ENCODE measurements at regions not wholly inside any gene's neighbourhood (a gene's known extent, or its start where the extent isn't known, plus 50 kb on each side); places are given as distances from the start of the nearest gene placed in this dataset.
"Not testable (repeated sequence)": the region's sequence is repeated elsewhere in the genome, so short reads cannot be mapped to it uniquely, and the experiment has no call there.

DNA sequence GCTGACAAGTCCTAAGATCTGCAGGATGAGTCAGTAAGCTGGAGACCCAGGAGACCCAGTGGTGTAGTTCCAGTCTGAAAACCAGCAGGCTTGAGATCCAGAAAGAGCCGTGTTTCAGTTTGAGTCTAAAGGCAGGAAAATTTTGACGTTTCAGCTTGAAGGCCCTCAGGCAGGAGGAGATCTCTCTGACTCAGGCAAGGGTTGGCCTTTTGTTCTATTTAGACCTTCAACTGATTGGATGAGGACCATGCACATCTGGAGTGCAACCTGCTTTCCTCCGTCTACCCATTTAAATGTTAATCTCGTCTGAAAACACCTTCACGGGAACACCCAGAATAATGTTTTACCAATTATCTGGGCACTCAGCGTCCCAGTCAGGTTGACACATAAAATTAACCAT lies 69.5 kb downstream of the NPIPA7 start:
- H3K27ac ChIP-seq = not testable (repeated sequence)

DNA sequence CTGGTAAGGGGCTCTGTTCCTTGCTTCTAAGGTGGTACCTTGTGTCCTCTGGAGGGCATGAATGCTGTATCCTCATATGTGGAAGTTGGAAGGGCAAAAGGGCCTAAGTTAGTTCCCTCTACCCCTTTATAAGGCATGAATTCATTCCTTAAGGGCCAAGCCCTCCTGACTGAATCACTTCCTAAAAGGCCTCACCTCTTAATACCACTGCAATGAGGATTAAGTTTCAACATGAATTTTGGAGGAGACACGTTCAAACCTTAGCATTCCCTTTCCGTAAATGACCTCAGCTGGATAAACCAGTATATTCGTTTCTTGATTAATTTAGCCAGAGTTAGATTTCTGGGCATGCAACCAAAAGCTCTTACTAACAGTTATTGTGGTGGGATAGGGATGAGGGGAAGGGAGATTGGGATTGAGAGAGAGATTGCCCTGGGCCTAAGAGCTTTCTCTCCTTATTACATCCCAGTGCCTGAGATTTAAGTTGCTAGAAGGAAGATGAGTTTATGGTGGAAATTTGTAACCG lies 70.8 kb downstream of the NPIPA7 start:
- not testable (repeated sequence) for H3K27ac ChIP-seq

DNA sequence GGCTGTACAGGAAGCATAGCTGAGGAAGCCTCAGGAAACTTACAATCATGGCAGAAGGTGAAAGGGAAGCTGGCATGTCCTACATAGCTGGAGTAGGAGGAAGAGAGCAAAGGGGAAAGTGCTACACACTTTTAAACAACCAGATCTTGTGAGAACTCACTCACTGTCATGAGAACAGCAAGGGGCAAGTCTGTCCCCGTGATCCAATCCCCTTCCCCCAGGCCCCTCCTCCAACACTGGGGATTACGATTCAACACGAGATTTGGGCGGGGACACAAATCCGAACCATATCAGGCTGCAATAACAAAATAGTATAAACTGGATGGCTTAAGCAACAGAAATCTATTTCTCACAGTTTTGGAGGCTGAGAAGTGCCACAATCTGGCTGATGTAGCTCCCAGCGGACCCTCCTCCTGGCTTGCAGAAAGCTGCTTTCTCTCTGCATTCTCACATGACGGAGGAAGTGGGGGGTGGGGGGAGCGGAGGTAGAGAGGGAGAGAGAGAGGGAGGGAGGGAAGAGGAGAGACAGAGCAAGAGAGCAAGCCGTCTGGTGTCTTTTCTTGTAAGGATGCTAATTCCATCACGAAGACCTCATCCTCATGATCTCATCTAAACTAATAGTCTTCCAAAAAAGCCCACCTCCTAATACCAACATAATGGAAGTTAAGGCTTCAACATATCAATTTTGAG lies 72.9 kb downstream of the NPIPA7 start:
- H3K27ac ChIP-seq = not testable (repeated sequence)

DNA sequence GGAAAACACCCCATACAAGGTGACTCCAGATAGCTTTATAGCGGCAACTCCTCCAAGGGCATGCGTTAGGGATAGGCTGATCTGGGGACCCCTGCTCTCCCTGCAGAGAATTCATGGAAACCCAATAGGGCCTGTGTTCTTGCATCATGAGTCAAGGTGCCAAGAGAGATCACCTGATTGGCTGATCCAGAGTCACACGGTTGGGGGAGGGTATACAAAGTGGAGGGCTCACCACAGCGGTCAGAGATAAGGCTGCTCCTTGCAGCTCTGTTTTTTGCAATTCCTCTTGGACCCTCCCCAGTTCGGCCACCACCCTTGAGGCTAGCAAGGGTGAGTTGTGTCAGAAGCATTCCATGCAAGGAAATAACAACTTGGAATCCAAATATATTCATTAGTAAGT lies 79.6 kb downstream of the NPIPA7 start:
- H3K27ac ChIP-seq = not testable (repeated sequence)

DNA sequence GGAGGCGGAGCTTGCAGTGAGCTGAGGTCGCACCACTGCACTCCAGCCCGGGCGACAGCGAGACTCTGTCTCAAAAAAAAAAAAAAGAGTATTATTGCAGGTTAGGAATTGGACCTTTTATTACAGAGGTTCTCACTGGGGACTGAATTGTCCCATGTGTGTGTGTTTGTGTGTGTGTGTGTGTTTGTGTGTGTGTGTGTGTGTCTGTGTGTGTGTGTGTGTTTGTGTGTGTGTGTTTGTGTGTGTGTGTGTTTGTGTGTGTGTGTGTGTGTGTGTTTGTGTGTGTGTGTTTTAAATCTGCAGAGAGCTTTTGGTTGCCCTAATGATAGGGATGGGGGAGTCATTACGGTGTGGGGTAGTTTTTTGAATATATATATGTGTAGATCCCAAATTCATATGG lies 84.9 kb downstream of the NPIPA7 start:
- H3K27ac ChIP-seq = not testable (repeated sequence)

DNA sequence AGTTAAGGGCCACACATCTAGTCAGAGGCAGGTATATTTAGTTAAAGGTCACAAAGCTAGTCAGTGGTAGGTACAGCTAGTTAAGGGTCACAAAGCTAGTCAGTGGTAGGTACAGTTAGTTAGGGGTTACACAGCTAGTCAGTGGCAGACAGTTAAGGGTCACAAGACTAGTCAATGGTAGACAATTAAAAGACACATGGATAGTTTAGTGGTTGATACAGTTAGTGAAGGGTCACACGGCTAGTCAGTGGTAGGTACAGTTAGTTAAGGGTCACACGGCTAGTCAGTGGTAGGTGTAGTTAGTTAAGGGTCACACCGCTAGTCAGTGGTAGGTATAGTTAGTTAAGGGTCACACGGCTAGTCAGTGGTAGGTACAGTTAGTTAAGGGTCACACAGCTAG lies 110.0 kb downstream of the NPIPA7 start:
- H3K27ac ChIP-seq = not testable (repeated sequence)

DNA sequence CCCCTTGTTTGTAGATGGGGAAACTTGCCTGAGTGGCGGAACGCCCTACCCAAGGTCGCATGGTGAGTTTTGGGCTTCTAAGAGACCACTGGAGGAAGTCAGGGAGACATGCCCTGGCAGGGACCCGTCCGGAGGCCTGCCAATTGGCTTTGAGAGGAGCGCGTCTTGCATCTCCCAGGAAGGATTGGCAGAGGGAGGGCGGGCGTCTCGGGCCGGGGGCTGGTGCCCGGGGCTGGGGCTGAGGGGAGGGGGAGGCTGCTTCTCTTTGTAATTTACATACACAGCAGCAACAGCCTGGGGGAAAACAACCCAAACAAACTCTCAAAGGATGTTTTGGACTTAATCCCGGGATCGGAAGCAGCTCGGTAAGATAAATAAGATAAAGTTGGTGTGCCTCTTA lies 110.5 kb downstream of the NPIPA7 start:
- not testable (repeated sequence) for H3K27ac ChIP-seq

DNA sequence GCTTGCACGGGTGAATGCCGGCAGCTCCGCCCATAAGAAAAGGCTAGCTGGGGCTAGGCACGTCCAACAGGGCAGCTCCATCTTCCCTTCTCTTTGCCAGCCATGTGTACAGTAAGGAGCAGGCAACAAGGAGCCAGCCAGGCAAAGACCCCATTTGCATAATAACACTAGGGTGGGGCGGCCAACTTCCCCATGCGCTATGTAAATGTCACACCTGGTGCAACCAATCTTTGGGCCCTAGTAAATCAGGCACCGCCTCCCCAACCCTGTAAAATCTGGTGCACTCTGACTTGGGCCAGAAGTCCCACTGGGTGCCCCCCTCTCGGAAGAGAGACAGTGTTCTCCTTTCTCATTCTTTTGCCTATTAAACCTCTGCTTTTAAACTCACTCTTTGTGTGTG lies 115.2 kb downstream of the NPIPA7 start:
- not testable (repeated sequence) for H3K27ac ChIP-seq

DNA sequence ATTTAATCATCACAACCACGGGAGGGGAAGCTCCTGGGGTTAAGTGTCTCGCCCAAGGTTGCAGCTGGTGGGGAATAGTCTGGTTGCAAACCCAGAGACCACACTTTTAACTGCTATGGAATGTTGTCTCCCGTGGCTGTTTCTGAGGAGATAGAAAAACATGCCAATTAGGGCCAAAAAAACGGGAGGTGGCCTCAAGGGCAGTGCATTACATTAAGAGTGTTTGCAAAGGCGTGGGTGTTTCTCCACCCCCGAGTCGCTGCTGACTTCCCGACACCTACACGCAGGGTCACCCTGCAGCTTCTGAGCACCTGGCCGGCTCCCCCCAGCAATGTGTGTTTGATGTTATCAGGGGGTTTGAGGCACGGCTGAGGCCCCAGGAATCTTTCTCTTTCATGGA lies 116.1 kb downstream of the NPIPA7 start:
- not testable (repeated sequence) for H3K27ac ChIP-seq

DNA sequence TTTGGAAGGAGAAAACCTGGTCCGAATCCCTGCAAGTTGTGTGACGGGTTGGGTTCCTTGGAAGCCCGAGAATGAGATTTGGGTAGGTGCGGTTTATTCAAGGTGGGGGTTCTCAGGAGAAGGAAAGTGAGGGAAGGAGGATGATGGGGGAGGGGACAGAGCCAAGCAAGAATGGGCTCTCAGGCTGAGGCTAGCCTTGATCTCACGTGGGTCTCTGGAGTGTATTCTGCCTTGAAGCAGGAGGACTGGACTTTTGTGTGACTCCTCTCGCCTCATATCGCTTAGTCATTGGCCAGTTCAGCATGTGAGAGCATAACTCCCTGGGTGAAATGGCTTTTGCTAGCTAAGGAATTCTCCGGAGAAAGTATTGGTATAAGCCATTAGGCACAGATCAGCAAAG lies 120.9 kb downstream of the NPIPA7 start:
- not testable (repeated sequence) for H3K27ac ChIP-seq

DNA sequence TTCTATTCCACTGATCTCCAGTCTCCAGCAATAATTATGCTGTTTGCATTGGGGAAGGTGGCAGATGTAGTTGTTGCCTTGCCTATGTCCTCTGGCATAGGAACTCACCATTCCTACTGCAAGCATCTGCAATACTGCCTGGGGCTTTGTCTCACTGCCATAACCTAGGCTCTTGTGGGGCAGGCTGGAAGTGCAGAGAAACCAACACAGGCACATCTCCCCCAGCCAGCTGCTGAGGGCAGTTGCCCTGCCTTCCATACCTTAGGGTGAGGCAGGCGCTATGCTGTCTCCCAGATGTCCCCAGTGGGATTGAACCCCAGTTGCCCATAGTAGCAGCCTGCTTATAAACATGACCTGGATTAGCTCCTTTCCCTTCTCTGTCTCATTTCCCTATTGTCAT lies 128.1 kb downstream of the NPIPA7 start:
- H3K27ac ChIP-seq = not testable (repeated sequence)

DNA sequence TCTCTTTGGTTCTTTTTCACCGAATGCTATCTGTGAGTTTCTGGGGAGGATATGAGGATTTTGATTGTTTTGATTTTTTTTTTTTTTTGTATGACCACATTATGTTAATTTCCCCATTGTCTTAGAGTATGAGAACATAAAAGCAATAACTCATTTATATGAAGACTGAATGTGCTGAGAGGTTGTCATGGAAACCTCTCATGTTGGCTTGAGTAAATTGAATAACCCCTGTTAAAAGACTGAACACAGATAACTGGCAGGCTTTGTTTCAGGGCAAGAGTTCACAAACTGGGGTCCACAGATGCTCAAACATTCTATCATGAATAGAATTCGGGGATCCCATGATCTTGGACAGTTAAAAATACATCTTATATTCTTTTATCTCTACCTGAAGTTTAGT lies 129.4 kb downstream of the NPIPA7 start:
- H3K27ac ChIP-seq = not testable (repeated sequence)

DNA sequence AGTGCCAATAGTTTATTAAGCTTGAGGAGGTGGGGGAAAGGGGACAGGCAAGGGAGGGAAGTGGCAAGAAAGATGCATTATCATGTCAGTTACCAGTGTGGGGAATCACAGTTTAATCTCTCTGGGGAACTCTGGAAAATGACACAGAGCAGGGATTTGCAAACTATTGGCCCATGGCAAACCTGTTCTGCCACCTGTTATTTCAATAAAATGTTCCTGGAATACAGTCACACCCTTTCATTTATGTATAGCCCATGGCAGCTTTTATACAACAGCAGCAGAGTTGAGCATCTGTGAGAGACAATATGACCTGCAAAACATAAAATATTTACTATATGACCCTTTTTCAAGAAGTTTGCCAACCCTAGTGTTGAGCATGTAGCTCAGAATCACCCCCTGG lies 140.5 kb downstream of the NPIPA7 start:
- H3K27ac ChIP-seq = not testable (repeated sequence)

DNA sequence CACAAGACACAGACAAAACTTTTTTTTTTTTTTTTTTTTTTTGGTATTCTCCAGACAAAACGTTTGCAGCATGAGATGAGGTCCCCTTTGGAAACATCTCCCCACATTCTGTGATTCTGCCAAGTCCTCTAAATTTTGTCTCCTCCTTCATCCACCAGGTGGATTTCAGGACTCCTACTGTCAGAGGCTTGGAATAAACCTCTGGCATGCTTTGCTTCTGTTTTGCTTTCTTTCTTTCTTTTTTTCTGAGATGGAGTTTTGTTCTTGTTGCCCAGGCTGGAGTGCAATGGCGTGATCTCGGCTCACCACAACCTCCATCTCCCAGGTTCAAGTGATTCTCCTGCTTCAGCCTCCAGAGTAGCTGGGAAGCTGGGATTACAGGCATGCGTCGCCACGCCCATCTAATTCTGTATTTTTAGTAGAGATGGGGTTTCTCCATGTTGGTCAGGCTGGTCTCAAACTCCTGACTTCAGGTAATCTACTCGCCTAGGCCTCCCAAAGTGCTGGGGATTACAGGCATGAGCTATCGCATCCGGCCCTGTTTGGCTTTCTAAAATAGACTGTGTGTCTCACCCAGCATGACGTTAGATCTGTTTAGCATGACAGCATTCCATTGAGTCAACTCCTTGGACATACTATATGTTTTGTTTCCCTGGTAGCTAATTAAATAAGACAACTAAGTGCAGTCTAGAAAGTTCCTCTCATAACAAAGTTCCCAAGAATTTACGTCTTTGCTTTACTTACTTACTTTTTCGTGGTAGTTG lies 142.5 kb downstream of the NPIPA7 start:
- not testable (repeated sequence) for H3K27ac ChIP-seq

DNA sequence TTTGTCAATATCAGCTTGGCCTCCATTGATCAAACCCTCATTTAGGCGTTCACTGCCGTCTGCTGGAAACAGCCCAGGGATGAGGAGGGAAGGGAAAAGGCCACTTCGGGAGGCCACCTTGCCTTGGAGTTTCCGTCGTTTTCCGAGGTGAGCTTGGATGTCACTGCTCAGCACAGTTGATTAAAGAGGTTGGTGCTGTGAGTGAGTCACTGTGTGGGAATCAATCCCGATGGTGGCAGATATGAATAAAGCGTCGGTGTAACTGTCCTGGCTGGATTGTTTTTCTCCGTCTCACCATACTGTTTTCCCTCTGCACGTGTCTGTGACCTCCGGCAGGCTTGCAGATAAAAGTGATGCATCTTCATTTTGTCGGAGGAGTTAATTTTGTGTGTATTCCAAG lies 148.1 kb downstream of the NPIPA7 start:
- H3K27ac ChIP-seq = not testable (repeated sequence)

DNA sequence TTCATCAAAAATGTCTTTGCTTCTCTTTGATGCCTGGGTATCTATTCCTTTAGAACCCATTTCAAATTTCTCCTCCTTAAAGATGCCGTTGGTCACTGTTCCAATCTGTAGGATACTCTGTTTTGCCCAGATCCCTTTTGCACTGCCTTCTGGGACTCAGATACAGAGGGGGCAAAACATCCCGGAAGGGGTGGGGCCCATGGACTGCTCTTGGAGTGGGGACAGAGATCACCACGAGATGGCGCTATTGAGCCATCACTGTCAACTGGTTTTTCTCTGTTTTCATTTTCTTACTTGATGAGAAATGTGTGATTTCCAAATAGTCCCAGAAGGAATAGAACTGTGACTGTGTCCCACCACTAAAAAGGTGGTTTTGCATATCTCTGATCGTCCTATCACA lies 151.8 kb downstream of the NPIPA7 start:
- H3K27ac ChIP-seq = not testable (repeated sequence)

DNA sequence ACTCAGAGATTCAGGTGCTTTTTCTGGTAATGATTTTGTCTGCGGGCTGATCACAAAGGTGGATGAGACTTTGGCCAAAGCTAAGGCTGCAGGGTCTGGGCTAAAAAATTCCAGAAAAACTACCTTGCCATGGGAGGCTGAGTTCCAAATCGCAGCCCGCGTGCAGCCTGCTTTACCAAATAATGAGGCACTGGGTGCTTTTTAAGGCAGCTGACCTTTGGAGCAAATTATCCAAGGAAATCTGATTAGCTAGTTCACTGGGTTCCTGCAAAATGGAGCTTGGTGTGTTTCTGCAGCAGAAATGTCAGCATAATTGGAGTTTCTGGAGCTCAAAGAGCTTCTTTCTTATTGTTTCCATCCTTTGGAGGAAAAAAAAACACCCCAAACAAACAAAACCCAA lies 156.6 kb downstream of the NPIPA7 start:
- not testable (repeated sequence) for H3K27ac ChIP-seq

DNA sequence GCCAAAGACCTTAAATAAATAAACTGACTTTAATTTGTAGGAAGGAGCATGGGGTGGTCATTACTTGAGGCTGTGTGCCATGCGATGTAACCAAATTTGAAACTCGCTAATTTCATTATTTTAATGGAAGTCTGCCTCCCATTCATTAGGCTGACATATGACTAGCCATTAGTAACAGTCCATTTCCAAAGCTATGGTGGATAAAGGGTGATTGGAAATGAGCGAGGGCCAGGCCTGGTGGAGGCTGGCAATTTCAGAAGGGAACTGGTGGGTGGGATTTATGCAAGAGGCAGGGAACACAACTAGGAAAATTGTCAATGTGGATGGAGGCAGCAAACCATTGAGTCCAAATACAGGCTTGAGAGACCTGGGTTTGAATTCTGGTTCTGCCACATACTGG lies 157.2 kb downstream of the NPIPA7 start:
- H3K27ac ChIP-seq = not testable (repeated sequence)

DNA sequence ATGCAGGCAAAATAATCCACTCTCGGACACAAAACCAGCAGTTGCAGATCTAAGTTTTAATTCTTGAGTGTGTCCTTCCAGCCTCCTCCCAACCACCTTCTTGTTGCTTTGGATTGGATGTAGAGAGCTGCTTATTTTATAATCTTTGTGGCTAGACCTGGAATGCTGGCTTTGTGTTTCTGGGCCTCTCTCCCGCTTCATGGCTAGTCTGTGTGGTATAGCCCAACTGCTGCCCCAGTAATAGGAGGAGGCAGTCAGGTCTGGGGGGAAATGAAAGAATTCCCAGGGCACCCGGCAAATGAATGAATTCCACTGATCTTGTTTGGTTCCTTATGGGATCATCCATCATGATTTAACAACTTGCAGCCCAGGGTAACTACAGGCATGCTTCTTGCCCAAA lies 170.8 kb downstream of the NPIPA7 start:
- not testable (repeated sequence) for H3K27ac ChIP-seq

DNA sequence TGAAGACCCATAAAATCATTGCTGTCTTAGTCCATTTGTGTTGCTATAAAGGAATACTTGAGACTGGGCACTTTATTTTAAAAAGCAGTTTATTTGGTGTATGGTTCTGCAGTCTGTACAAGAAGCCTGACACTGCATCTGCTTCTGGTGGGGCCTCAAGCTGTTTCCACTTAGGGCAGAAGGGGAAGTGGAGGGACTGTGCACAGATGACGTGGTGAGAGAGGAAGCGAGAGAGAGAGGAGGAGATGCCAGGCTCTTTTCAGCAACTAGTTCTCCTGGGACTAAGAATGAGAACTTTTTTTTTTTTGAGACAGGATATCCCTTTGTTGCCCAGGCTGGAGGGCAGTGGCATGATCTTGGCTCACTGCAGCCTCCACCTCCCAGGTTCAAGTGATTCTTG lies 171.9 kb downstream of the NPIPA7 start:
- not testable (repeated sequence) for H3K27ac ChIP-seq

DNA sequence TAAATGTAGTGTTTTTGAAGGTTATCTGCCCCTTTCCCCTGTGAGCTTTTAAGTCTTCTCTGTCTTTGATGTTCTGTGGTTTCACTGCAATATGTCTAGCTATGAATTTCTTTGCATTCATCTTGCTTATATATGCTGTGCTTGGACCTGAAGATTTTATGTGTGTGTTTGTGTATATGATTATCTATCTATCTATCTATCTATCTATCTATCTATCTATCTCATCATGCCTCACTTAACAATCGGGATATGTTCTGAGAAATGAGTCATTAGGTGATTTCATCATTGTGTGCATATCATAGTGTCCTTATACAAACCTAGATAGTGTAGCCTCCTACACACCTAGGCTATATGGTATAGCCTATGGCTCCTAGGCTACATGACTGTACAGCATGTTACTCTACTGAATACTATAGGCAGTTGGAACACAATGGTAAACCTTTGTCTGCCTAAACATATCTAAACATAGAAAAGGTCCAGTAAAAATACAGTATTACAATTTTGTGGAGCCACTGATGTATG lies 173.9 kb downstream of the NPIPA7 start:
- not testable (repeated sequence) for H3K27ac ChIP-seq

DNA sequence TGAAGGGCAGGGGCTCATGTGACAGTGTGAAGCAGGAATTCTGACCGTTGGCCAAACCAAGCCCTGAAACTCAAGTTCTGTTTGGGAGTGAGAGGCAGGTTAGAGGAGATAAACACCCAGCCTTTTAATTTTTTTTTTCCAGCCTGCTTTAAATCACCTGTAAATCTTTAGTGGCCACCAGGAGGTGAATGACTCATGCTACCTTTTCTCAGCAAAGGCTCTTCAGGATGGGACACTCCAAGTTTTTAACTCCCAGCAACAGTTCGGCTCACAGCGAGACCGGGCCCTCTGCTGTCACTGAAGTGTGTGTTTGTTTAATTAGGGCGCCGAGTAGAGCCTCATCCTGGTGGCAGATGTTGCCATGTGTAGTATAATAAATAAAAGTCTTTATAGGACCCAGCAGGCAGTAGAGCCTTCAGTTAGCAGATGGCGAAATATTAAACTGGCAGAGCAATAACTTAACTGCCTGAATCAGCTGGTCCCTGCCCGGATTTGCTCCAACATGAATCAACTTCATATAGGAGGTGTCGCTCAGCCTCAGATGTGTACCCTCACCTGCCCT lies 180.3 kb downstream of the NPIPA7 start:
- not testable (repeated sequence) for H3K27ac ChIP-seq

DNA sequence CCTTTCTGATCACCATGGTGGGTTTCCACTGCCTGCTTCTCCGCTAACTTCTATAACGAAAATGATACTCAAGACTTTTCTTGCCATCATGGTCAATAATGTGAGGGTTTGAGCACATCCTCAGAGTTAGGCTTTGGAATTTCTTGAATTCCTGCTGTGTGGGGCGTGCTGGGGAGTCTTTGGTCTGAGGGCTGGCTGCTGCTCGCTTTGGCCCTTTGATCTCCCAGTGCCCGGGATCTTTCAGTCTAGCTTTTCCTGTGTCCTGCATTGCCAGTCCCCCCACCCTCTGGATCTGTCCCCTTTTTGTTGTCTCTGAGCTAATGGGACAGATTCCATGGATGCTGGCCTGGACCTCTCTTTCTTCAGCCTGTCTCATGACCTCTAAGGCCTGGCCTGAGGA lies 182.6 kb downstream of the NPIPA7 start:
- not testable (repeated sequence) for H3K27ac ChIP-seq
